Epithelial cell of esophagus (primary cell): ENCODE measurements at regions not wholly inside any gene's neighbourhood (a gene's known extent, or its start where the extent isn't known, plus 50 kb on each side); places are given as distances from the start of the nearest gene placed in this dataset.
"Not testable (repeated sequence)": the region's sequence is repeated elsewhere in the genome, so short reads cannot be mapped to it uniquely, and the experiment has no call there.

Experiments used
- DNase-seq: peaks from one replicate; pipeline ENCODE4 v3.0.0; 2010; ENCODE audit warnings: low read depth
- H3K4me3 ChIP-seq: 2 replicates; pipeline ENCODE4 v1.5.1; 2011; ENCODE audit warnings: mild to moderate bottlenecking, low read length, control low read depth
- TF ChIP-seq, protein P1 (sequence below): IDR thresholded peaks from 2 replicates; pipeline ENCODE4 v1.5.1; 2011; ENCODE audit warnings: low read depth, mild to moderate bottlenecking, low read length, control low read depth, inconsistent platforms; ENCODE audit not compliant: insufficient read depth; ENCODE audit errors: missing control alignments

DNA sequence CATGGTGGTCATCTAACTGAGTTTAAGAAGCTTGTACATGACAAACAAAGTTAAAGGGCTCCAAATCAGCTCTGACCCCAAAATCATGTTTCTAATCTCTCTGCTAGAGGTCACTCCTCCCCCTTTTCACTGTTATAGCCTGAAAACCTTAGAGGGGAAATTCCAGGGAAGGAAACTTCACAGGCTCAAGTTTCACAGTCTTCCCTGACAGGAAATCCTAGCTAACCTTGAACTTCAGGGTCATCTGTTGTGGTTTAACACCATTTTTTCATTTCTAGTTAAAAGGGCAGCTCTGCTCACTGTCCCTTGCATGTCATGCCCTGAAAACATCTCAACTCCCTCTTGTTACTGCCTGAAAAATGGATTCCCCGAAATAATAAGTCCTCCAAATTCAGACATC, 104.4 kb upstream of the BMP2 start:
- DNase-seq: no peak
- H3K4me3 ChIP-seq: no peak overlapping the region
- TF ChIP-seq, protein P1, sequence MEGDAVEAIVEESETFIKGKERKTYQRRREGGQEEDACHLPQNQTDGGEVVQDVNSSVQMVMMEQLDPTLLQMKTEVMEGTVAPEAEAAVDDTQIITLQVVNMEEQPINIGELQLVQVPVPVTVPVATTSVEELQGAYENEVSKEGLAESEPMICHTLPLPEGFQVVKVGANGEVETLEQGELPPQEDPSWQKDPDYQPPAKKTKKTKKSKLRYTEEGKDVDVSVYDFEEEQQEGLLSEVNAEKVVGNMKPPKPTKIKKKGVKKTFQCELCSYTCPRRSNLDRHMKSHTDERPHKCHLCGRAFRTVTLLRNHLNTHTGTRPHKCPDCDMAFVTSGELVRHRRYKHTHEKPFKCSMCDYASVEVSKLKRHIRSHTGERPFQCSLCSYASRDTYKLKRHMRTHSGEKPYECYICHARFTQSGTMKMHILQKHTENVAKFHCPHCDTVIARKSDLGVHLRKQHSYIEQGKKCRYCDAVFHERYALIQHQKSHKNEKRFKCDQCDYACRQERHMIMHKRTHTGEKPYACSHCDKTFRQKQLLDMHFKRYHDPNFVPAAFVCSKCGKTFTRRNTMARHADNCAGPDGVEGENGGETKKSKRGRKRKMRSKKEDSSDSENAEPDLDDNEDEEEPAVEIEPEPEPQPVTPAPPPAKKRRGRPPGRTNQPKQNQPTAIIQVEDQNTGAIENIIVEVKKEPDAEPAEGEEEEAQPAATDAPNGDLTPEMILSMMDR: no peak

DNA sequence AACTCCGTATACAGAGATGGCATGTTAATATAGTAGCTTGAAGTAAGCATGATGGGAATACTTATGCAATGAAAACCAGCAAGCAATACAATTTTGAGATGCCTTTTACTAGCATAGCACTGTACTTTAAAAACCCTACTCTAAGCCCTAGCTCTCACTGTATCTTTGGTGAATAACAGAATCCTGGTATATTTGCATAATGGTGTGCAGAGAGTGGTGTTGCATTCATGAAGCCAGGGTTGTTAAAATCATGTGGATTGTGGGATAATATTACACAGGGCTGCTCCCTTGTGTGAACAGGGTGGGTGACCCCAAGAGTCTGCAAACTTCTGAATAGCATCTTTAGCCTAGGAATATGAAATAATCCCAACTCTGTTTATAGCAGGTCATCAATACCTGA, 105.2 kb upstream of the BMP2 start:
- DNase-seq: no peak
- H3K4me3 ChIP-seq: no peak overlapping the region
- TF ChIP-seq, protein P1: no peak

DNA sequence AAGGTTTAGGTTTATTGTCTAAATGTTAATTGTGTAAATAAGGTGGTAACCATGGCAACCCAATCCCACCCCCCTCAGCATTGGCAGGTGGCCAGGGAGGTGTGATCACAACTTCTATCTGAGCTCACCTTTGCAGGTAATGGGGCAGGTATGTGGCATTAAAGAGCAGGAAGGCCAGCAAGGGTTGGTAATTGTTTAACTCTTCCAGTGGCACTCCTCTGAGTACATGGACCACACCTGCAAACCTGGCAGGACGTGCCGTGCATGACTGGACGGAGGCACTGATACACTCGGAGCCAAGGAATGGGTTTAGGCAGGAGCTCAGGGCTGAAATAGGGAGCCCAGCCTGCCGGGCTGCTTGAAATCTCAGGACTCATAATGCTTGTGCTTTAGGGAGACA, 107.0 kb upstream of the BMP2 start:
- DNase-seq: peak; percentile 87
- no peak overlapping the region for H3K4me3 ChIP-seq
- TF ChIP-seq, protein P1: no peak

DNA sequence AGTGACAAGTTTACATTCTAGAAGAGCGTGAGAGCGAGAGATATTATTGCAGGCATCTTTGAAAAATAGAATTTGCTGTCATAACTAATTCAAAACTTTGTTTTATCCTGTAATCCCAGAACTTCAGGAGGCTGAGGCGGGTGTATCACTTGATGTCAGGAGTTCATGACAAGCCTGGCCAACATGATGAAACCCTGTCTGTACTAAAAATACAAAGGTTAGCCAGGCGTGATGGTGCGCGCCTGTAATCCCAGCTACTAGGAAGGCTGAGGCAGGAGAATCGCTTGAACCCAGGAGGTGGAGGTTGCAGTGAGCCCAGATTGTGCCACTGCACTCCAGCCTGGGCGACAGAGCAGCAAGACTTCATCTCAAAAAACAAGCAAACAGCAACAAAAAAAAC, 108.6 kb upstream of the BMP2 start:
- H3K4me3 ChIP-seq, DNase-seq: not testable (repeated sequence)

DNA sequence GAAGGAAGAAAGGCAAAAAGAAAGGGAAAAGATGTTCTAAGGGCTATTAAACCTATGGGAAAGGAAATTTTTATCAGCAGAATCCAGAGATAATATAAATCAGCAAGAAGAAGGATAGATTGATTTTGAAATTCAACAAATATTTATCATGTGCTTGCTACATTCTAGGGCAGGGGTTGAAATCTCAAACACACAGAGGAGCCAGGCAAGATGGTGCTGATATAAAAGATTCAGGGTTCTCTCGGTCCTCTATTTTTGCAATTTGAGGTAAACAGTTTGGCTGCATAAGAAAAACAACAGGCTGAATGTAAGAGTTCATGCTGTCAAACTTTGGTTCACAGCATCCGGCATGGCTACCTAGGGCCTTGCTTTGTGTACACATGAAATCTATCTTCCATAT, 109.6 kb upstream of the BMP2 start:
- DNase-seq: no peak
- TF ChIP-seq, protein P1: no peak
- H3K4me3 ChIP-seq: no peak overlapping the region

DNA sequence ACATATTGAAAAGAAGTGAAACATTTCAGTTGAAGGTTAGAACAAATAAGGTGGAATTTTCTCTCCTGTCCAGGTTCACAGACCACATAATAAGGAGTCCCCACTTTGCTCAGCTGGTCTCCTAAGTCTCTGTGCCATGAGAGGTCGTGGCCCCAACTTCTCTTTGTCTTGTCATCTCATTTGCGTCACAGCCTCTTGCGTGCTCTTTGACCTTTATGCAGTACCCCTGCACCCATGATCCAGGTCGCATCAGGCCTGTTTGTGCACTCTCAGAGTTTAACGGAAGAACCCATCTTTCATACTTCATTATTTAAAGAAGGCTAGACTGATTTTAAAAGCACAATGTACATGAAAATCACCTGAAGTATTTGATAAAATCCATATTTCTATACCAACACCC, 110.4 kb upstream of the BMP2 start:
- no peak for DNase-seq
- TF ChIP-seq, protein P1: no peak
- H3K4me3 ChIP-seq: no peak overlapping the region

DNA sequence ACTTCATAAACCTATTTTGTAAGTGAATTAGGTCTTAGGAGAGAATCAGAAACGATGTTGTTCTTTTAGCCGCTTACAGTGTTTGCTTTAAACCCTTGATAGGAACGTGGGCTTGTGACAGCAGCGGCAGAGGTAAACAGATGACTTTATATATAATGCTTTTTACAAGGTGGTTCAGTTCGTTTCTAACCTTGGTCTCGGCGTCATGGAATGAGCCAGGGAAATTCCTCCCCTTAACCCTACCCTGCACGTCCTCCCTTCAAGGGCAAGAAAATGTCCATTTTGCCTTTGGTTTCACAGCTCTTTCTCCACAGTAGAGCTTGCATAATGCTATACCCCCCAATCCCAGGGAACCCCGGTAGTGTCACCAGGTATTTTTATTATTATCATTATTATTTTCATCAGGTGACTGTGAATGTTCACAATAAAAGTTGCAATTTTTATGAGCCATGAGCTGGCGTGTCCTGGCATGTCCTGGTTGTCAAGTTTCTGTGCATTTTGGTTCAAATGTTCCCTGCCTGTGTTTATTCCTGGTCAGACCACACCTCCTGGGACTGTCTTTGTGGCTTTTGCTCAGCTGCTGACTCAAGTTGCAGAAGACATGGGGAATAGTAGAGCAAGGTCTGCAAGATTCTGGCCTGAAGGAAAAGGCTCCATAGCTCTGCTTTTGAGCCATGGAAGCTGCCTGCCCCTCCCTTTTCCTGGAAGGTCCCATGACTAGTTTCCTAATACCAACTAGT, 112.8 kb upstream of the BMP2 start:
- TF ChIP-seq, protein P1: no peak
- DNase-seq: peak; percentile 97
- no peak overlapping the region for H3K4me3 ChIP-seq

DNA sequence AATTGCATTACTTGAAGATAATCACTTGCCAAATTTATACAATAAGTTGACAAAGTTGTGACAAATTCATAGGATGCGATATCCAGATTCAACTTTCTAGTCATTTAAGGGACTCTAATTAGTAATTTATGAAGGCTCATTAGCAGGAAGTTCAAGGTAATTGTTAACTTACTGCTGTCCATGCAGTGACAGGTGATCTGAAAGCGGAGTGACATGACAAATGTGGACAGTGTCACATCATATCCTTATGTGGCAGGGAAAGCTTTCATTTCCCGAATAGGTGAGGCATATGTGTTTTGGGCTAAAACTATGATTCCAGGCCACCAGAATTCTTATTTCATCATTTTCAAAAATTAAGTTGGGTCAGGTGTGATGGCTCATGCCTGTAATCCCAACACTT, 115.9 kb upstream of the BMP2 start:
- TF ChIP-seq, protein P1: no peak
- no peak for DNase-seq
- no peak overlapping the region for H3K4me3 ChIP-seq
